IMR-90 (cell line): ENCODE measurements at regions not wholly inside any gene's neighbourhood (a gene's known extent, or its start where the extent isn't known, plus 50 kb on each side); places are given as distances from the start of the nearest gene placed in this dataset.

Experiments used
- ATAC-seq: fragments of 200-7000 bp; cut with Tn5 transposase; 2 replicates; pipeline ENCODE4 v1.9.1; 2020; ENCODE audit warnings: low read depth, mild to moderate bottlenecking, moderate library complexity
- BruUV-seq: library from RNA; stranded (reverse); fragments of 400-500 nt; replicated peaks from 2 replicates; lab custom pipeline; 2021; lab: Mats Ljungman, UMichigan
- CTCF ChIA-PET: fragments of 300-600 bp; formaldehyde crosslinking; extraction: SDS; loops from one replicate; lab custom pipeline; 2021; ENCODE audit warnings: antibody characterized with exemption; lab: Yijun Ruan, JAX
- POLR2A ChIA-PET: fragments of 300-600 bp; sonication (Branson Sonifier 250); formaldehyde crosslinking; loops from one replicate; lab custom pipeline; 2022; ENCODE audit warnings: antibody characterized with exemption; ENCODE audit not compliant: unreplicated experiment; lab: Charles Lee
- DNase-seq: peaks from one replicate; pipeline ENCODE4 v3.0.0; 2013
- H2AFZ ChIP-seq: replicated peaks from 2 replicates; pipeline ENCODE3; 2013; ENCODE audit warnings: low read length, mild to moderate bottlenecking; ENCODE audit not compliant: poor library complexity
- H2AK5ac ChIP-seq: 2 replicates; pipeline ENCODE4 v1.6.1; 2013; ENCODE audit warnings: low read depth, low read length, inconsistent platforms
- H2AK9ac ChIP-seq: replicated peaks from 2 replicates; pipeline ENCODE3; 2013; ENCODE audit warnings: mild to moderate bottlenecking, low read depth, low read length, moderate library complexity; ENCODE audit not compliant: poor library complexity
- H2BK120ac ChIP-seq: 2 replicates; pipeline ENCODE4 v1.6.1; 2013; ENCODE audit warnings: low read depth, low read length, inconsistent platforms
- H2BK15ac ChIP-seq: 3 replicates; pipeline ENCODE4 v1.6.1; 2013; ENCODE audit warnings: low read depth, low read length, inconsistent platforms
- H2BK20ac ChIP-seq: 2 replicates; pipeline ENCODE4 v1.6.1; 2013; ENCODE audit warnings: low read depth, mild to moderate bottlenecking, inconsistent platforms, low read length, moderate library complexity
- H2BK5ac ChIP-seq: 2 replicates; pipeline ENCODE4 v1.6.1; 2013; ENCODE audit warnings: mild to moderate bottlenecking, low read depth, low read length, inconsistent platforms; ENCODE audit not compliant: poor library complexity, severe bottlenecking
- H3K14ac ChIP-seq: replicated peaks from 2 replicates; pipeline ENCODE4 v1.6.1; 2013; ENCODE audit warnings: low read depth, low read length, inconsistent platforms
- H3K18ac ChIP-seq: 2 replicates; pipeline ENCODE4 v1.6.1; 2013; ENCODE audit warnings: low read depth, low read length, control low read depth
- H3K23ac ChIP-seq: 2 replicates; pipeline ENCODE4 v1.6.1; 2013; ENCODE audit warnings: low read depth, low read length, inconsistent platforms
- H3K27ac ChIP-seq: 2 replicates; pipeline ENCODE4 v1.5.1; 2013; ENCODE audit warnings: mild to moderate bottlenecking, control low read depth, low read length; ENCODE audit not compliant: insufficient read depth
- H3K27me3 ChIP-seq: 2 replicates; pipeline ENCODE4 v1.6.1; 2013; ENCODE audit warnings: low read length; ENCODE audit not compliant: control insufficient read depth, insufficient read depth
- H3K36me3 ChIP-seq: 2 replicates; pipeline ENCODE4 v1.6.1; 2013; ENCODE audit warnings: low read length, mixed read lengths; ENCODE audit not compliant: control insufficient read depth, insufficient read depth
- H3K4ac ChIP-seq: 2 replicates; pipeline ENCODE4 v1.6.1; 2013; ENCODE audit warnings: low read depth, low read length, inconsistent platforms
- H3K4me1 ChIP-seq: 2 replicates; pipeline ENCODE4 v1.6.1; 2013; ENCODE audit warnings: low read length, mixed read lengths; ENCODE audit not compliant: control insufficient read depth, insufficient read depth
- H3K4me2 ChIP-seq: 2 replicates; pipeline ENCODE4 v1.6.1; 2013; ENCODE audit warnings: low read depth, mild to moderate bottlenecking, control low read depth, low read length, moderate library complexity
- H3K4me3 ChIP-seq: 2 replicates; pipeline ENCODE4 v1.5.1; 2013; ENCODE audit warnings: low read depth, mild to moderate bottlenecking, control low read depth, low read length, moderate library complexity; ENCODE audit not compliant: insufficient read depth
- H3K56ac ChIP-seq: 2 replicates; pipeline ENCODE4 v1.6.1; 2013; ENCODE audit warnings: low read length, inconsistent platforms; ENCODE audit not compliant: insufficient read depth; ENCODE audit errors: extremely low read depth
- H3K79me1 ChIP-seq, 2 experiments: 2 replicates each; pipeline ENCODE4 v1.6.1; 2013; ENCODE audit warnings: low read length in 2 of 2, inconsistent platforms in 1 of 2, low read depth in 1 of 2
- H3K9ac ChIP-seq: 2 replicates; pipeline ENCODE4 v1.6.1; 2013; ENCODE audit warnings: low read depth, low read length, control low read depth
- H3K9me1 ChIP-seq: 2 replicates; pipeline ENCODE4 v1.6.1; 2013; ENCODE audit warnings: low read length, inconsistent platforms; ENCODE audit not compliant: insufficient read depth
- H3K9me3 ChIP-seq: 2 replicates; pipeline ENCODE4 v1.6.1; 2013; ENCODE audit warnings: low read length; ENCODE audit not compliant: control insufficient read depth, insufficient read depth
- H4K20me1 ChIP-seq: 2 replicates; pipeline ENCODE4 v1.6.1; 2013; ENCODE audit warnings: low read length, inconsistent platforms; ENCODE audit not compliant: insufficient read depth
- H4K5ac ChIP-seq: 2 replicates; pipeline ENCODE4 v1.6.1; 2013; ENCODE audit warnings: mild to moderate bottlenecking, low read depth, low read length, control low read depth
- H4K8ac ChIP-seq, 2 experiments: 2 replicates each; pipeline ENCODE4 v1.6.1; 2013; ENCODE audit warnings: low read depth in 2 of 2, low read length in 2 of 2, control low read depth in 1 of 2, inconsistent platforms in 1 of 2
- H4K91ac ChIP-seq: 2 replicates; pipeline ENCODE4 v1.6.1; 2013; ENCODE audit warnings: low read depth, low read length, inconsistent platforms; ENCODE audit not compliant: insufficient read depth
- BHLHE40 ChIP-seq: fragments of 150-350 bp; IDR thresholded peaks from 2 replicates; pipeline ENCODE4 v1.6.1; 2016; ENCODE audit warnings: mild to moderate bottlenecking, low read depth, low read length
- CEBPB ChIP-seq: IDR thresholded peaks from 2 replicates; pipeline ENCODE4 v1.6.1; 2012; ENCODE audit warnings: low read depth, low read length, improper control_type of control experiment
- CHD1 ChIP-seq: IDR thresholded peaks from 2 replicates; pipeline ENCODE4 v1.6.1; 2012; ENCODE audit warnings: low read depth, low read length, improper control_type of control experiment
- CTCF ChIP-seq: conservative IDR thresholded peaks from 2 replicates; pipeline ENCODE4 v1.5.1; 2012; ENCODE audit warnings: mild to moderate bottlenecking, low read depth, low read length, improper control_type of control experiment
- ELK1 ChIP-seq: fragments of 150-350 bp; IDR thresholded peaks from 2 replicates; pipeline ENCODE4 v1.6.1; 2016; ENCODE audit warnings: low read depth, mild to moderate bottlenecking, low read length, moderate library complexity, borderline replicate concordance
- FOS ChIP-seq: fragments of 150-350 bp; IDR thresholded peaks from 2 replicates; pipeline ENCODE4 v1.6.1; 2016; ENCODE audit warnings: low read depth, low read length
- MAFK ChIP-seq: IDR thresholded peaks from 2 replicates; pipeline ENCODE4 v1.6.1; 2012; ENCODE audit warnings: low read depth, low read length, improper control_type of control experiment
- MAZ ChIP-seq: IDR thresholded peaks from 2 replicates; pipeline ENCODE4 v1.6.1; 2012; ENCODE audit warnings: low read depth, mild to moderate bottlenecking, low read length, improper control_type of control experiment, moderate library complexity, borderline replicate concordance
- MXI1 ChIP-seq: IDR thresholded peaks from 2 replicates; pipeline ENCODE4 v1.6.1; 2012; ENCODE audit warnings: low read depth, mild to moderate bottlenecking, low read length, moderate library complexity, borderline replicate concordance
- NFE2L2 ChIP-seq: fragments of 150-350 bp; IDR thresholded peaks from 2 replicates; pipeline ENCODE4 v1.6.1; 2016; ENCODE audit warnings: low read depth, mild to moderate bottlenecking, low read length
- POLR2A ChIP-seq: IDR thresholded peaks from 2 replicates; pipeline ENCODE4 v1.6.1; 2012; ENCODE audit warnings: mild to moderate bottlenecking, low read depth, low read length
- RAD21 ChIP-seq: IDR thresholded peaks from 2 replicates; pipeline ENCODE4 v1.6.1; 2012; ENCODE audit warnings: low read length, improper control_type of control experiment
- RCOR1 ChIP-seq: IDR thresholded peaks from 2 replicates; pipeline ENCODE4 v1.6.1; 2012; ENCODE audit warnings: mild to moderate bottlenecking, low read length, improper control_type of control experiment; ENCODE audit not compliant: insufficient replicate concordance
- RFX5 ChIP-seq: IDR thresholded peaks from 2 replicates; pipeline ENCODE4 v1.8.0; 2012; ENCODE audit warnings: low read depth, mild to moderate bottlenecking, low read length, moderate library complexity
- SMC3 ChIP-seq: fragments of 150-350 bp; IDR thresholded peaks from 2 replicates; pipeline ENCODE4 v1.6.1; 2016; ENCODE audit warnings: low read depth, mild to moderate bottlenecking, antibody characterized with exemption, low read length, moderate library complexity
- WGBS, 2 experiments: methylation state at CpG; one replicate each; pipeline versions ENCODE4 v1.1.5 to v1.1.7; 2013; ENCODE audit warnings: missing lambda C conversion rate in 2 of 2; ENCODE audit not compliant: insufficient read length in 1 of 2; ENCODE audit errors: extremely low coverage in 2 of 2; 5-methylcytosine and 5-hydroxymethylcytosine counted together
- dilution Hi-C: fragments of 300-500 bp; cut with HindIII; formaldehyde crosslinking; loops from one replicate; pipeline ENCODE4 v1.14.3; 2018; ENCODE audit warnings: low sequenced_read_pairs; ENCODE audit not compliant: unreplicated experiment
- in situ Hi-C: fragments of 300-500 bp; cut with MboI; formaldehyde crosslinking; loops from 3 replicates; pipeline ENCODE4 v1.14.3; 2019; ENCODE audit warnings: low sequenced_read_pairs, inconsistent platforms, mixed read lengths
- intact Hi-C: fragments of 100-400 bp; cut with micrococcal nuclease; formaldehyde crosslinking; loops from 2 replicates; pipeline ENCODE4 v1.10.0; 2022
- TF ChIP-seq, protein P1 (sequence below): fragments of 150-350 bp; IDR thresholded peaks from 2 replicates; pipeline ENCODE4 v1.6.1; 2017; ENCODE audit warnings: mild to moderate bottlenecking, antibody characterized with exemption, low read length, low read depth

DNA sequence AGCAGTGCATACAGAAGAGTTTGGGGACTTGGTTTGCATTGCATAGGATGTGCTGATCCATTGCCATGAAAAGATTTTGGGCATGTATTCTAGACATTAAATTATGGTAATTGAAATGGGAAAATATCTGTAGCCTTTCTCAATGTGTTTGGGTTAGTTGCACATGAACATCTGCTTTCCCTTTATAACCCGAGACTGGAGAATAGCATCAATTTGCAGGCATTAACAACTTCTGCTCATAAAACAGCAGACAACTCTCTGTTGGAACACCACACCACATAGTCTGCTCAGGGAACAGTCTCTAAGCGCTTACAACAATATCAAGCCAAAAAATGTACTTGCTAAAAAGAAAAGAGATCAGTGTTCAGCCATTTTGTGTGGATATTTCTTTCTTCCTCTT, 1391.1 kb upstream of the LRRTM3 start:
- H3K4me1 ChIP-seq = no peaks in the 10 kb centered on the region

More for the DNA sequence above, 1391.1 kb upstream of the LRRTM3 start:
- H2AFZ ChIP-seq = no peak overlapping the region
- DNase-seq = no peak
- in situ Hi-C loops (no loop called here), intact Hi-C loops (no loop called here), dilution Hi-C loops (no loop called here)
- H4K5ac ChIP-seq = no peak overlapping the region
- BruUV-seq = no TSS peak
- no peak overlapping the region for H2AK9ac ChIP-seq
- H3K9me3 ChIP-seq = no peaks in the 10 kb centered on the region
- no peak overlapping the region for H3K9ac ChIP-seq
- no peak overlapping the region for H3K56ac ChIP-seq
- ChIA-PET CTCF (no interaction called here), POLR2A (no interaction called here)
- no peaks in the 10 kb centered on the region for H3K27me3 ChIP-seq
- no peak for ATAC-seq
- H3K4ac ChIP-seq = no peak overlapping the region
- no peak overlapping the region for H2BK5ac ChIP-seq
- H3K79me1 ChIP-seq = no peaks in the 10 kb centered on the region
- no peaks in the 10 kb centered on the region for H4K20me1 ChIP-seq
- no peak overlapping the region for H2BK20ac ChIP-seq
- no peak overlapping the region for H3K14ac ChIP-seq
- no peak overlapping the region for H3K4me3 ChIP-seq
- WGBS, 2 experiments = no CpG with 5 or more reads among the region's 2 CpGs
- no peak overlapping the region for H3K4me2 ChIP-seq
- no peak overlapping the region for H2AK5ac ChIP-seq
- H3K36me3 ChIP-seq = no peaks in the 10 kb centered on the region
- H2BK120ac ChIP-seq = no peak overlapping the region
- H3K9me1 ChIP-seq = no peaks in the 10 kb centered on the region
- no peak overlapping the region for H3K27ac ChIP-seq
- no peak overlapping the region for H4K91ac ChIP-seq
- TF ChIP-seq SMC3 (no peak), CHD1 (no peak), MAFK (no peak), POLR2A (no peak), MAZ (no peak), MXI1 (no peak), RAD21 (no peak), CTCF (no peak), ELK1 (no peak), NFE2L2 (no peak), RCOR1 (no peak), FOS (no peak), BHLHE40 (no peak), RFX5 (no peak), CEBPB (no peak)
- TF ChIP-seq, protein P1, sequence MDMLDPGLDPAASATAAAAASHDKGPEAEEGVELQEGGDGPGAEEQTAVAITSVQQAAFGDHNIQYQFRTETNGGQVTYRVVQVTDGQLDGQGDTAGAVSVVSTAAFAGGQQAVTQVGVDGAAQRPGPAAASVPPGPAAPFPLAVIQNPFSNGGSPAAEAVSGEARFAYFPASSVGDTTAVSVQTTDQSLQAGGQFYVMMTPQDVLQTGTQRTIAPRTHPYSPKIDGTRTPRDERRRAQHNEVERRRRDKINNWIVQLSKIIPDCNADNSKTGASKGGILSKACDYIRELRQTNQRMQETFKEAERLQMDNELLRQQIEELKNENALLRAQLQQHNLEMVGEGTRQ = no peak
- H3K18ac ChIP-seq = no peak overlapping the region
- H2BK15ac ChIP-seq = no peak overlapping the region
- H4K8ac ChIP-seq = no peak overlapping the region
- no peak overlapping the region for H3K23ac ChIP-seq
